PC-9 (cell line): ENCODE measurements at regions not wholly inside any gene's neighbourhood (a gene's known extent, or its start where the extent isn't known, plus 50 kb on each side); places are given as distances from the start of the nearest gene placed in this dataset.

Experiments
- BruUV-seq: library from RNA; stranded (reverse); fragments of 400-500 nt; replicated peaks from 2 replicates; lab custom pipeline; 2021; lab: Mats Ljungman, UMichigan
- CTCF ChIA-PET: fragments of 300-600 bp; sonication (Branson Sonifier 250); formaldehyde crosslinking; loops from one replicate; lab custom pipeline; 2022; ENCODE audit warnings: antibody characterized with exemption; lab: Charles Lee
- POLR2A ChIA-PET: fragments of 300-600 bp; sonication (Branson Sonifier 250); formaldehyde crosslinking; loops from one replicate; lab custom pipeline; 2022; ENCODE audit warnings: antibody characterized with exemption; ENCODE audit not compliant: unreplicated experiment; lab: Charles Lee
- DNase-seq, 2 experiments: peaks; one replicate each; pipeline versions ENCODE4 v3.0.0 to v3.0.0-alpha.2; 2015 to 2022; ENCODE audit warnings: mixed read lengths in 1 of 2
- H2AFZ ChIP-seq: fragments of 200-600 bp; sonication (generic); 2 replicates; pipeline ENCODE4 v1.8.1; 2017; ENCODE audit warnings: antibody characterized with exemption
- H3F3A ChIP-seq: fragments of 200-600 bp; sonication (generic); 2 replicates; pipeline ENCODE4 v1.8.1; 2017; ENCODE audit warnings: antibody characterized with exemption, mild to moderate bottlenecking, low read depth; ENCODE audit not compliant: insufficient read depth
- H3K27ac ChIP-seq: fragments of 200-600 bp; sonication (generic); 2 replicates; pipeline ENCODE4 v1.6.1; 2016; ENCODE audit warnings: mixed run types
- H3K27me3 ChIP-seq: fragments of 200-600 bp; sonication (generic); 2 replicates; pipeline ENCODE4 v1.6.1; 2016; ENCODE audit warnings: low read depth, mixed run types; ENCODE audit not compliant: insufficient read depth
- H3K36me3 ChIP-seq: fragments of 200-600 bp; sonication (generic); 2 replicates; pipeline ENCODE4 v1.6.1; 2016; ENCODE audit warnings: low read depth, mixed run types
- H3K4me1 ChIP-seq: fragments of 200-600 bp; sonication (generic); replicated peaks from 2 replicates; pipeline ENCODE4 v1.6.1; 2016; ENCODE audit warnings: mixed run types; ENCODE audit not compliant: insufficient read depth
- H3K4me2 ChIP-seq: fragments of 200-600 bp; sonication (generic); 2 replicates; pipeline ENCODE4 v1.6.1; 2017; ENCODE audit warnings: mixed run types
- H3K4me3 ChIP-seq: fragments of 200-600 bp; sonication (generic); 2 replicates; pipeline ENCODE4 v1.6.1; 2016; ENCODE audit warnings: mixed run types
- H3K79me2 ChIP-seq: fragments of 200-600 bp; sonication (generic); 2 replicates; pipeline ENCODE4 v1.6.1; 2017; ENCODE audit warnings: low read depth, mixed run types
- H3K9me2 ChIP-seq: fragments of 200-600 bp; sonication (generic); 2 replicates; pipeline ENCODE4 v1.8.1; 2017; ENCODE audit warnings: mild to moderate bottlenecking; ENCODE audit not compliant: insufficient read depth
- H3K9me3 ChIP-seq: fragments of 200-600 bp; sonication (generic); 2 replicates; pipeline ENCODE4 v1.8.1; 2016; ENCODE audit warnings: low read depth; ENCODE audit not compliant: insufficient read depth
- H4K20me1 ChIP-seq: fragments of 200-600 bp; sonication (generic); 2 replicates; pipeline ENCODE4 v1.8.1; 2017; ENCODE audit not compliant: insufficient read depth
- CTCF ChIP-seq: fragments of 200-600 bp; sonication (generic); conservative IDR thresholded peaks from 2 replicates; pipeline ENCODE4 v1.6.1; 2017; ENCODE audit warnings: mixed run types, antibody characterized with exemption, mild to moderate bottlenecking, moderate library complexity
- EZH2 ChIP-seq: fragments of 200-600 bp; sonication (generic); IDR thresholded peaks from 2 replicates; pipeline ENCODE4 v1.8.0; 2017; ENCODE audit warnings: antibody characterized with exemption, low read depth
- intact Hi-C: fragments of 100-400 bp; cut with micrococcal nuclease; formaldehyde crosslinking; loops from one replicate; pipeline ENCODE4 v1.10.0; 2022; ENCODE audit not compliant: unreplicated experiment

- H3K9me3 ChIP-seq = no peaks in the 10 kb centered on the region
- peaks cover 89% of the 10 kb centered on the region for H3K4me1 ChIP-seq
- intact Hi-C loops = no loop called here
- TF ChIP-seq CTCF (no peak), EZH2 (no peak)
- no peak overlapping the region for H2AFZ ChIP-seq
- BruUV-seq = no TSS peak
- no peaks in the 10 kb centered on the region for H4K20me1 ChIP-seq
- H3K4me3 ChIP-seq = no peak overlapping the region
- H3K27ac ChIP-seq = peak overlapping the region; percentile 90
- H3K27me3 ChIP-seq = no peaks in the 10 kb centered on the region
- peak; percentile 43 to 70 for DNase-seq
- peak overlapping the region; percentile 48 for H3K4me2 ChIP-seq
- peaks cover 45% of the 10 kb centered on the region for H3F3A ChIP-seq
- no peaks in the 10 kb centered on the region for H3K9me2 ChIP-seq
- CTCF ChIA-PET = no interaction called here
- 0 out of 2 replicates have a peak, but pooled peaks cover 18% of the 10 kb centered on the region for H3K79me2 ChIP-seq
- no peaks in the 10 kb centered on the region for H3K36me3 ChIP-seq
- POLR2A ChIA-PET = interaction anchor here (0.6 to 0.9 kb wide), 2 partner anchors 23 to 97 kb away, joined by 3 to 4 read pairs; no protein-coding TSS in a partner anchor
Observed at GRCh38 chr6:56863366-56863765, 91.5 kb upstream of the BEND6 start.

DNA sequence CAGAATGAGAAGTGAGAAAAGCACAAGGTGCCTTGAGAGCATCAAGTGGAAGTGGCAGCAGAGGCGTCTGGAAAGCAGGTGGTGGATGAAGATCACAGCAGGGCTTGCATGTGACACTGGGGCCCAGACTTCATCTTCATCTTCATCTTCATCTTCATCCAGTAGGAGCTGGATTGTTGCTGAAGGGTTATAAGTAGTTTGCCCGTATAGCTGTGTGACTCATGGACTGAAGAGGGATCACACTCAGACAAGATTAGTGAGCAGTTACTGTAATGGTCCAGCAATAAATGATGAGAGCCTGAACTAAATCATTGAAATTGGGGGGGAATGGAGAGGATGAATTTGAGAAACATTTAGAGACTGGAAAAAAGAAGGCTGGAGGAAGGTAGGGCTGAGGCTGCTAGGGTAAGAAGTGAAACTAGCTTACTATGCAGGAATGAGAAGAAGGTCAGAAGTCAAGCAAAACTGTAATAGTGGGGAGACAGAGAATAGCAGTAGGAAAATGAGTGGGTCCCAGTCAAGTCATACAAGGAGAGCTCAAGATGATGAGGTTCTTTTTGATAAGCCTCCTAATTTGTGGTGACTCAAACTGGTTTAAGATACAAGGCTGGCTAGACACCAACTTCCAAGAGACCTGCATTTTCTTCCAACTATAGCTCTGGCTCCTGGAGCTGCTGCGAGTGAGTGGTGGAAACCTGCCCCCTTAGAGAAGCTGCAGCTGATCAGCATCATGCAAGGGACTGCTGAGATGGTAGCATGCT lies 92.3 kb upstream of the BEND6 start:
- 0 out of 2 replicates have a peak, but pooled peaks cover 15% of the 10 kb centered on the region for H3K79me2 ChIP-seq
- no peak for DNase-seq
- no peaks in the 10 kb centered on the region for H3K27me3 ChIP-seq
- H4K20me1 ChIP-seq = no peaks in the 10 kb centered on the region
- H3K9me2 ChIP-seq = no peaks in the 10 kb centered on the region
- ChIA-PET POLR2A (no interaction called here), CTCF (no interaction called here)
- H3F3A ChIP-seq = peaks cover 40% of the 10 kb centered on the region
- peak overlapping the region; percentile 90 for H3K27ac ChIP-seq
- H3K4me1 ChIP-seq = peaks cover 81% of the 10 kb centered on the region
- TF ChIP-seq CTCF = no peak
- TF ChIP-seq EZH2 = no peak
- BruUV-seq = no TSS peak
- intact Hi-C loops = no loop called here
- no peak overlapping the region for H3K4me3 ChIP-seq
- no peaks in the 10 kb centered on the region for H3K9me3 ChIP-seq
- peak overlapping the region; percentile 48 for H3K4me2 ChIP-seq
- H3K36me3 ChIP-seq = no peaks in the 10 kb centered on the region
- H2AFZ ChIP-seq = no peak overlapping the region

GRCh38 chr6:56860475-56860874 lies 94.4 kb upstream of the BEND6 start:
- DNase-seq = peak; percentile 37 to 90
- no peak for TF ChIP-seq CTCF
- no peak for TF ChIP-seq EZH2
- peaks cover 40% of the 10 kb centered on the region for H3F3A ChIP-seq
- no peaks in the 10 kb centered on the region for H3K36me3 ChIP-seq
- intact Hi-C loops = no loop called here
- H4K20me1 ChIP-seq = no peaks in the 10 kb centered on the region
- peak overlapping the region; percentile 62 for H2AFZ ChIP-seq
- peak overlapping the region; percentile 69 for H3K4me2 ChIP-seq
- H3K27ac ChIP-seq = peak overlapping the region; percentile 90
- no peaks in the 10 kb centered on the region for H3K9me3 ChIP-seq
- H3K4me3 ChIP-seq = peak overlapping the region; percentile 29; the same call in 1 of the 2 replicates
- ChIA-PET CTCF (interaction anchor here (0.7 to 1.0 kb wide), 2 partner anchors 9 to 456 kb away, joined by 3 to 4 read pairs; no protein-coding TSS in a partner anchor), POLR2A (interaction anchor here (0.7 kb wide), 1 partner anchor 215 kb away, joined by 4 read pairs; no protein-coding TSS in a partner anchor)
- BruUV-seq = no TSS peak
- H3K4me1 ChIP-seq = peaks cover 60% of the 10 kb centered on the region
- 0 out of 2 replicates have a peak, but pooled peaks cover 8% of the 10 kb centered on the region for H3K79me2 ChIP-seq
- H3K9me2 ChIP-seq = no peaks in the 10 kb centered on the region
- H3K27me3 ChIP-seq = no peaks in the 10 kb centered on the region
